LNCaP clone FGC (cell line): ENCODE measurements at regions not wholly inside any gene's neighbourhood (a gene's known extent, or its start where the extent isn't known, plus 50 kb on each side); places are given as distances from the start of the nearest gene placed in this dataset.
A peak's percentile ranks its signal among the peaks of the same experiment; 100 is the strongest.

Experiments used
- DNase-seq: peaks from one replicate; pipeline ENCODE4 v3.0.0-alpha.2; 2011; ENCODE audit warnings: low read depth
- H3K4me3 ChIP-seq: 2 replicates; pipeline ENCODE4 v1.5.1; 2011; ENCODE audit warnings: mild to moderate bottlenecking, low read depth, low read length, control low read depth
- CTCF ChIP-seq: IDR thresholded peaks from 2 replicates; pipeline ENCODE4 v1.5.1; 2012; ENCODE audit warnings: mild to moderate bottlenecking; ENCODE audit not compliant: control insufficient read depth, insufficient read depth; ENCODE audit errors: extremely low read depth

- no peak for DNase-seq
- H3K4me3 ChIP-seq = no peak overlapping the region
Measured at GRCh38 chr2:11072550-11072949, 82.7 kb upstream of the SLC66A3 start.

GRCh38 chr2:11073251-11073650 is 82.0 kb upstream of the SLC66A3 start:
- peak; percentile 11 for DNase-seq

More at GRCh38 chr2:11072550-11072949, 82.7 kb upstream of the SLC66A3 start:
- no peak for TF ChIP-seq CTCF

GRCh38 chr2:11073776-11074175 is 81.5 kb upstream of the SLC66A3 start:
- H3K4me3 ChIP-seq = no peak overlapping the region
- no peak for DNase-seq
- TF ChIP-seq CTCF = no peak

More at GRCh38 chr2:11073251-11073650, 82.0 kb upstream of the SLC66A3 start:
- no peak overlapping the region for H3K4me3 ChIP-seq
- TF ChIP-seq CTCF = peak; percentile 57

- no peak for DNase-seq
- H3K4me3 ChIP-seq = no peak overlapping the region
- TF ChIP-seq CTCF = no peak
Measured at GRCh38 chr2:11074246-11074820, 80.9 kb upstream of the SLC66A3 start.

GRCh38 chr2:11075221-11075620 is 80.0 kb upstream of the SLC66A3 start:
- TF ChIP-seq CTCF = no peak
- DNase-seq = no peak
- H3K4me3 ChIP-seq = no peak overlapping the region

- no peak overlapping the region for H3K4me3 ChIP-seq
- DNase-seq = no peak
- TF ChIP-seq CTCF = no peak
Measured at GRCh38 chr2:11077411-11077810, 77.9 kb upstream of the SLC66A3 start.
